HL-60 (cell line): ENCODE measurements at regions not wholly inside any gene's neighbourhood (a gene's known extent, or its start where the extent isn't known, plus 50 kb on each side); places are given as distances from the start of the nearest gene placed in this dataset.

Source experiments
- CTCF ChIP-seq: IDR thresholded peaks from one replicate; pipeline ENCODE4 v1.5.1; 2011; ENCODE audit warnings: low read length, control low read depth, inconsistent platforms; ENCODE audit not compliant: insufficient read depth
- POLR2AphosphoS5 ChIP-seq: IDR thresholded peaks from 2 replicates; pipeline ENCODE4 v1.6.1; 2012; ENCODE audit warnings: low read depth

- TF ChIP-seq CTCF (no peak), POLR2AphosphoS5 (no peak)
Observed at GRCh38 chr11:22084564-22084963, 108.3 kb upstream of the ANO5 start.
